ENCODE measurements at regions not wholly inside any gene's neighbourhood (a gene's known extent, or its start where the extent isn't known, plus 50 kb on each side); places are given as distances from the start of the nearest gene placed in this dataset.

DNA sequence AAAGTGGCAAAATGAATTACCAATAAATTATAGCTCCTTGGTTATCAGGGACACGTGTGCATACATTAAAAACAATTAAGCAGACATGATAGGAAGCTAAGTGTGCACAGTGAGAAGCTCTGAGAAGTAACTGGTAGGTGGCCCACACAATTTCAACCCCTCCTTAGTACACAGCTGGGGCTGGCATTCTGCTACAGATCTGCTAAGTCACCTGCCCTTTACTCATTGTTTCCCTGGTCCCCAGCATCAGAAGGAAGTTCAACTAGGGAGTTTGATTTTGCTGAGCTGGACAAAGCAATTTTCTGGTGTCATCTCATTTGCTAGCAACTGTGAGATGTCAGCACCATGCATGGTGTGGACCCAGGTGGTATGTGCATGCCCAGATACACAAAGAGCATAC lies 424.1 kb upstream of the NPVF start:
- TF ChIP-seq, protein P1, sequence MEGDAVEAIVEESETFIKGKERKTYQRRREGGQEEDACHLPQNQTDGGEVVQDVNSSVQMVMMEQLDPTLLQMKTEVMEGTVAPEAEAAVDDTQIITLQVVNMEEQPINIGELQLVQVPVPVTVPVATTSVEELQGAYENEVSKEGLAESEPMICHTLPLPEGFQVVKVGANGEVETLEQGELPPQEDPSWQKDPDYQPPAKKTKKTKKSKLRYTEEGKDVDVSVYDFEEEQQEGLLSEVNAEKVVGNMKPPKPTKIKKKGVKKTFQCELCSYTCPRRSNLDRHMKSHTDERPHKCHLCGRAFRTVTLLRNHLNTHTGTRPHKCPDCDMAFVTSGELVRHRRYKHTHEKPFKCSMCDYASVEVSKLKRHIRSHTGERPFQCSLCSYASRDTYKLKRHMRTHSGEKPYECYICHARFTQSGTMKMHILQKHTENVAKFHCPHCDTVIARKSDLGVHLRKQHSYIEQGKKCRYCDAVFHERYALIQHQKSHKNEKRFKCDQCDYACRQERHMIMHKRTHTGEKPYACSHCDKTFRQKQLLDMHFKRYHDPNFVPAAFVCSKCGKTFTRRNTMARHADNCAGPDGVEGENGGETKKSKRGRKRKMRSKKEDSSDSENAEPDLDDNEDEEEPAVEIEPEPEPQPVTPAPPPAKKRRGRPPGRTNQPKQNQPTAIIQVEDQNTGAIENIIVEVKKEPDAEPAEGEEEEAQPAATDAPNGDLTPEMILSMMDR (conservative IDR thresholded peaks at IDR 0.05; ENCODE audit: low read depth, low read length): no peak
- no peak for TF ChIP-seq EZH2 (IDR thresholded peaks at IDR 0.05; ENCODE audit: low read length, unreplicated experiment)

Data from PC-3 (cell line).